HCT116 (cell line): ENCODE measurements at regions not wholly inside any gene's neighbourhood (a gene's known extent, or its start where the extent isn't known, plus 50 kb on each side); places are given as distances from the start of the nearest gene placed in this dataset.
A peak's percentile ranks its signal among the peaks of the same experiment; 100 is the strongest.

Experiments used
- ATAC-seq: fragments of 200-7000 bp; cut with Tn5 transposase; 2 replicates; pipeline ENCODE4 v1.9.1; 2020; ENCODE audit warnings: mild to moderate bottlenecking, moderate library complexity
- BruUV-seq: library from RNA; stranded (reverse); fragments of 400-500 nt; replicated peaks from 2 replicates; lab custom pipeline; 2021; lab: Mats Ljungman, UMichigan
- CTCF ChIA-PET: fragments of 300-600 bp; sonication (Branson Sonifier 250); formaldehyde crosslinking; loops from one replicate; lab custom pipeline; 2021; ENCODE audit warnings: antibody characterized with exemption; lab: Charles Lee
- POLR2A ChIA-PET: fragments of 300-600, 350-600 bp; sonication (Branson Sonifier 250); formaldehyde crosslinking; loops from one replicate; lab custom pipeline; 2021; ENCODE audit warnings: antibody characterized with exemption; lab: Charles Lee
- RAD21 ChIA-PET, 2 experiments: fragments of 300-600 bp; sonication (Branson Sonifier 250); formaldehyde crosslinking; loops; one replicate each; lab custom pipeline; 2023; ENCODE audit warnings: low total read pairs in 2 of 2; ENCODE audit not compliant: uncharacterized antibody in 2 of 2, unreplicated experiment in 2 of 2, low non-redundant PET in 1 of 2; lab: Charles Lee
- DNase-seq: peaks from one replicate; pipeline ENCODE4 v3.0.0-alpha.2; 2010; ENCODE audit warnings: low read depth, low spot score
- H2AFZ ChIP-seq: fragments of 200-600 bp; shearing (Covaris generic), sonication (generic); 2 replicates; pipeline ENCODE4 v1.6.1; 2017; ENCODE audit warnings: low read depth, mixed run types, mixed read lengths, antibody characterized with exemption, low read length; ENCODE audit not compliant: poor library complexity, severe bottlenecking
- H3K27ac ChIP-seq: 2 replicates; pipeline ENCODE4 v1.5.1; 2012; ENCODE audit warnings: low read depth, low read length
- H3K27me3 ChIP-seq: fragments of 200-600 bp; sonication (generic); 2 replicates; pipeline ENCODE4 v1.6.1; 2016; ENCODE audit warnings: mixed run types, low read length, mixed read lengths; ENCODE audit not compliant: insufficient read depth
- H3K36me3 ChIP-seq, 2 experiments: fragments of 200-500 bp in 1 of 2; fragments of 200-600 bp in 1 of 2; sonication (Bioruptor generic) in 1 of 2; sonication (generic) in 1 of 2; 2 replicates each; pipeline versions ENCODE4 v1.5.1 to v1.6.1; 2014 to 2016; ENCODE audit warnings: low read length in 2 of 2, inconsistent platforms in 1 of 2, mixed read lengths in 1 of 2, mixed run types in 1 of 2; ENCODE audit not compliant: insufficient read depth in 2 of 2, control insufficient read depth in 1 of 2
- H3K4me1 ChIP-seq, 2 experiments: fragments of 200-600 bp in 1 of 2; sonication (generic) in 1 of 2; 2 replicates each; pipeline versions ENCODE4 v1.5.1 to v1.6.1; 2012 to 2017; ENCODE audit warnings: low read length in 2 of 2, inconsistent platforms in 1 of 2, mild to moderate bottlenecking in 1 of 2, mixed read lengths in 1 of 2, mixed run types in 1 of 2, moderate library complexity in 1 of 2; ENCODE audit not compliant: insufficient read depth in 2 of 2, control insufficient read depth in 1 of 2
- H3K4me2 ChIP-seq: fragments of 200-600 bp; sonication (generic); 2 replicates; pipeline ENCODE4 v1.6.1; 2017; ENCODE audit warnings: mixed run types, low read length, mixed read lengths
- H3K4me3 ChIP-seq, 2 experiments: fragments of 200-600 bp in 1 of 2; sonication (generic) in 1 of 2; replicated peaks in 1 of 2; 2 replicates each; pipeline ENCODE4 v1.5.1; 2011 to 2016; ENCODE audit warnings: low read length in 2 of 2, control low read depth in 1 of 2, low read depth in 1 of 2, mild to moderate bottlenecking in 1 of 2, mixed read lengths in 1 of 2, mixed run types in 1 of 2
- H3K79me2 ChIP-seq: fragments of 200-600 bp; sonication (generic); 2 replicates; pipeline ENCODE4 v1.6.1; 2017; ENCODE audit warnings: mild to moderate bottlenecking, mixed run types, low read length, moderate library complexity, mixed read lengths; ENCODE audit not compliant: insufficient read depth
- H3K9ac ChIP-seq: fragments of 200-600 bp; sonication (generic); 2 replicates; pipeline ENCODE4 v1.6.1; 2016; ENCODE audit warnings: low read length, mixed read lengths
- H3K9me2 ChIP-seq: fragments of 200-600 bp; sonication (generic), shearing (Covaris generic); 2 replicates; pipeline ENCODE4 v1.6.1; 2017; ENCODE audit warnings: mixed run types, mild to moderate bottlenecking, moderate library complexity; ENCODE audit not compliant: insufficient read depth
- H3K9me3 ChIP-seq, 2 experiments: fragments of 200-500 bp in 1 of 2; fragments of 200-600 bp in 1 of 2; sonication (Bioruptor generic) in 1 of 2; sonication (generic) in 1 of 2; 2 replicates each; pipeline ENCODE4 v1.6.1; 2014 to 2017; ENCODE audit warnings: low read length in 2 of 2, mixed read lengths in 2 of 2, inconsistent platforms in 1 of 2, low read depth in 1 of 2, mild to moderate bottlenecking in 1 of 2, mixed run types in 1 of 2, moderate library complexity in 1 of 2; ENCODE audit not compliant: control insufficient read depth in 1 of 2, insufficient read depth in 1 of 2
- H4K20me1 ChIP-seq: fragments of 200-600 bp; sonication (generic), shearing (Covaris generic); 2 replicates; pipeline ENCODE4 v1.6.1; 2017; ENCODE audit warnings: mixed run types, mild to moderate bottlenecking, moderate library complexity; ENCODE audit not compliant: insufficient read depth
- CBX3 ChIP-seq: IDR thresholded peaks from 2 replicates; pipeline ENCODE4 v1.6.1; 2012; ENCODE audit warnings: low read depth
- CEBPB ChIP-seq: IDR thresholded peaks from 2 replicates; pipeline ENCODE4 v1.6.1; 2012; ENCODE audit warnings: low read depth
- EGR1 ChIP-seq: IDR thresholded peaks from 2 replicates; pipeline ENCODE4 v1.6.1; 2012; ENCODE audit warnings: low read depth
- ELF1 ChIP-seq: IDR thresholded peaks from 2 replicates; pipeline ENCODE4 v1.6.1; 2012; ENCODE audit warnings: low read depth, borderline replicate concordance
- EZH2 ChIP-seq: fragments of 200-600 bp; sonication (generic); IDR thresholded peaks from 2 replicates; pipeline ENCODE4 v1.6.1; 2017; ENCODE audit warnings: antibody characterized with exemption, mixed run types
- JUND ChIP-seq: IDR thresholded peaks from 2 replicates; pipeline ENCODE4 v1.6.1; 2012
- MAX ChIP-seq: IDR thresholded peaks from 2 replicates; pipeline ENCODE4 v1.6.1; 2012
- POLR2A ChIP-seq: IDR thresholded peaks from 2 replicates; pipeline ENCODE4 v1.7.0; 2011; ENCODE audit warnings: borderline replicate concordance; ENCODE audit not compliant: insufficient read depth, insufficient read length; ENCODE audit errors: extremely low read depth
- POLR2AphosphoS5 ChIP-seq: IDR thresholded peaks from 2 replicates; pipeline ENCODE4 v1.6.1; 2011; ENCODE audit warnings: mild to moderate bottlenecking, low read depth, low read length, moderate library complexity
- SP1 ChIP-seq: IDR thresholded peaks from 2 replicates; pipeline ENCODE4 v1.6.1; 2012; ENCODE audit warnings: low read depth
- SRF ChIP-seq: IDR thresholded peaks from 2 replicates; pipeline ENCODE4 v1.6.1; 2012; ENCODE audit warnings: low read depth
- TCF7L2 ChIP-seq: IDR thresholded peaks from 2 replicates; pipeline ENCODE4 v1.7.0; 2011; ENCODE audit warnings: borderline replicate concordance, inconsistent platforms; ENCODE audit not compliant: insufficient read depth, insufficient read length; ENCODE audit errors: extremely low read depth
- YY1 ChIP-seq: IDR thresholded peaks from 2 replicates; pipeline ENCODE4 v1.6.1; 2011; ENCODE audit warnings: low read length, low read depth, moderate library complexity, mild to moderate bottlenecking; ENCODE audit not compliant: insufficient replicate concordance; ENCODE audit errors: extremely low read depth
- ZFX ChIP-seq: fragments of 450-650 bp; IDR thresholded peaks from 2 replicates; pipeline ENCODE4 v1.6.1; 2017
- ZNF274 ChIP-seq: fragments of 200-500 bp; sonication (Bioruptor generic); IDR thresholded peaks from 2 replicates; pipeline ENCODE4 v1.6.1; 2014; ENCODE audit warnings: mild to moderate bottlenecking, low read depth, low read length, inconsistent platforms
- intact Hi-C: fragments of 100-400 bp; cut with micrococcal nuclease; formaldehyde crosslinking; loops from 2 replicates; pipeline ENCODE4 v1.10.0; 2022
- TF ChIP-seq, protein P1 (sequence below): IDR thresholded peaks from 2 replicates; pipeline ENCODE4 v1.6.1; 2012; ENCODE audit warnings: low read depth
- TF ChIP-seq, protein P2 (sequence below): IDR thresholded peaks from 2 replicates; pipeline ENCODE4 v1.6.1; 2012

DNA sequence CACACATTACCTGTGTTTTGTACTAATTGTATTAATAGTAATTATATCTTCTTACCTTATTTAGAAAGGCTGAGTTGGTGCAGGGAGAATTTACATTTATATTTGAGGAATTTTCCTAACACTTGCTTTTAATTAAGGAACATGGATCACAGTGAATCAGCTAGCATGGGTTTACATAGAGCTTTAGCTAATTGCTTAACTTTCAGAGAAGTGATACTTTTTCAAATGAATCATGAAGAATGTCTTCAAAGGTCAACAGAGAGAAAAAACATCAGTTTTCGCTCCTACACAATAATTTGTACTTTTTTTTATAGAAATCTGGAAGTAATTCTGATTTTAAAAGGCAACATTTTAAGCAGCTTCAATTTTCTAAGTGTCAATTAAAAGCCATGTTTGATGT is 195.0 kb upstream of the HEY2 start (continued):
- TF ChIP-seq, protein P1, sequence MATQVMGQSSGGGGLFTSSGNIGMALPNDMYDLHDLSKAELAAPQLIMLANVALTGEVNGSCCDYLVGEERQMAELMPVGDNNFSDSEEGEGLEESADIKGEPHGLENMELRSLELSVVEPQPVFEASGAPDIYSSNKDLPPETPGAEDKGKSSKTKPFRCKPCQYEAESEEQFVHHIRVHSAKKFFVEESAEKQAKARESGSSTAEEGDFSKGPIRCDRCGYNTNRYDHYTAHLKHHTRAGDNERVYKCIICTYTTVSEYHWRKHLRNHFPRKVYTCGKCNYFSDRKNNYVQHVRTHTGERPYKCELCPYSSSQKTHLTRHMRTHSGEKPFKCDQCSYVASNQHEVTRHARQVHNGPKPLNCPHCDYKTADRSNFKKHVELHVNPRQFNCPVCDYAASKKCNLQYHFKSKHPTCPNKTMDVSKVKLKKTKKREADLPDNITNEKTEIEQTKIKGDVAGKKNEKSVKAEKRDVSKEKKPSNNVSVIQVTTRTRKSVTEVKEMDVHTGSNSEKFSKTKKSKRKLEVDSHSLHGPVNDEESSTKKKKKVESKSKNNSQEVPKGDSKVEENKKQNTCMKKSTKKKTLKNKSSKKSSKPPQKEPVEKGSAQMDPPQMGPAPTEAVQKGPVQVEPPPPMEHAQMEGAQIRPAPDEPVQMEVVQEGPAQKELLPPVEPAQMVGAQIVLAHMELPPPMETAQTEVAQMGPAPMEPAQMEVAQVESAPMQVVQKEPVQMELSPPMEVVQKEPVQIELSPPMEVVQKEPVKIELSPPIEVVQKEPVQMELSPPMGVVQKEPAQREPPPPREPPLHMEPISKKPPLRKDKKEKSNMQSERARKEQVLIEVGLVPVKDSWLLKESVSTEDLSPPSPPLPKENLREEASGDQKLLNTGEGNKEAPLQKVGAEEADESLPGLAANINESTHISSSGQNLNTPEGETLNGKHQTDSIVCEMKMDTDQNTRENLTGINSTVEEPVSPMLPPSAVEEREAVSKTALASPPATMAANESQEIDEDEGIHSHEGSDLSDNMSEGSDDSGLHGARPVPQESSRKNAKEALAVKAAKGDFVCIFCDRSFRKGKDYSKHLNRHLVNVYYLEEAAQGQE: no peak
- TF ChIP-seq ZFX (no peak), JUND (no peak), SRF (no peak)

GRCh38 chr6:125558241-125558843 is 191.1 kb upstream of the HEY2 start:
- H3K27me3 ChIP-seq: peaks cover 43% of the 10 kb centered on the region
- no peaks in the 10 kb centered on the region for H3K4me1 ChIP-seq
- no peak overlapping the region for H2AFZ ChIP-seq
- POLR2A ChIA-PET: no interaction called here
- no TSS peak for BruUV-seq
- TF ChIP-seq SP1 (no peak), EZH2 (no peak), POLR2A (no peak), EGR1 (no peak), ZNF274 (no peak), ELF1 (no peak), CBX3 (no peak), CEBPB (no peak), POLR2AphosphoS5 (no peak), YY1 (no peak), MAX (no peak), TCF7L2 (no peak), JUND (no peak)
- TF ChIP-seq, protein P1: no peak
- TF ChIP-seq, protein P2, sequence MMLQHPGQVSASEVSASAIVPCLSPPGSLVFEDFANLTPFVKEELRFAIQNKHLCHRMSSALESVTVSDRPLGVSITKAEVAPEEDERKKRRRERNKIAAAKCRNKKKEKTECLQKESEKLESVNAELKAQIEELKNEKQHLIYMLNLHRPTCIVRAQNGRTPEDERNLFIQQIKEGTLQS: no peak
- H3K4me3 ChIP-seq: no peak overlapping the region
- no peaks in the 10 kb centered on the region for H3K36me3 ChIP-seq
- ATAC-seq (0 out of 2 replicates have a peak, but pooled peaks have one; percentile 22), DNase-seq (no peak)
- no peaks in the 10 kb centered on the region for H4K20me1 ChIP-seq
- no peaks in the 10 kb centered on the region for H3K79me2 ChIP-seq
- H3K9me2 ChIP-seq: no peaks in the 10 kb centered on the region
- H3K9me3 ChIP-seq: no peaks in the 10 kb centered on the region
- H3K4me2 ChIP-seq: no peak overlapping the region
- no peak overlapping the region for H3K9ac ChIP-seq
- CTCF ChIA-PET: no interaction called here
- RAD21 ChIA-PET: no interaction called here
- intact Hi-C loops: no loop called here
- no peak overlapping the region for H3K27ac ChIP-seq
